GM19351 (cell line): ENCODE measurements at regions not wholly inside any gene's neighbourhood (a gene's known extent, or its start where the extent isn't known, plus 50 kb on each side); places are given as distances from the start of the nearest gene placed in this dataset.

Experiments
- ATAC-seq: cut with Tn5 transposase; IDR thresholded peaks from one replicate; pipeline ENCODE4 v1.9.1; 2021; ENCODE audit warnings: mild to moderate bottlenecking, moderate library complexity; ENCODE audit not compliant: unreplicated experiment

- ATAC-seq = no peak
Measured at GRCh38 chr12:105912882-105913678, 225.7 kb downstream of the NUAK1 start.

DNA sequence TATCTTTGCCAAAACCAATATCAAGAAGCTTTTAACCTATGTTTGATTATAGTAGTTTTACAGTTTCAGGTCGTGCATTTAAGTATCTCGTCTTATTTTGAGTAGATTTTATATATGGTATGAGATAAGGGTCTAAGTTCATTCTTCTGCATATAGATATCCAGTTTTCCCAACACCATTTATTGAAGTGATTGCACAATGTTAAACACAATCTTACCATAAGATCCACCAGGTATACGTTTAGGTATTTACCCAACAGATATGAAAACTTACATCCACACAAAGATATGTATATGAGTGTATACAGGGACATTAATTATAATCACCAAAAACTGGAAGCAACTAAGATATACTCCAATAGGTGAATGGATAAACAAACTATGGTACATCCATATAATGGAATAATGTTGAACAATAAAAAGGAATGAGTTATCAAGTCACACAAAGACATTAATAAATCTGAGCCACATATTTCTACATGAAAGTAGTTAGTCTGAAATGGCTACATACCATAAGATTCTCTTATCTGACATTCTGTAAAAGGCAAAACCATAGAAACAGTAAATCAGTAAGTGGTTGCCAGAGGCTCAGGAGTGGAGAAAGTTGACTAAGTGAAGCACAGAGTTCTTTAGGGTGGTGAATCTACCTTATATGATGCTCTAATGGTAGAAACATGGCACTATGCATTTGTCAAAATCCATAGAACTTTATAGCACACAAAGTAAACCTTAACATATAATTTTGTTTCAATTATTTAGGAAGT lies 222.6 kb downstream of the NUAK1 start:
- ATAC-seq = no peak

DNA sequence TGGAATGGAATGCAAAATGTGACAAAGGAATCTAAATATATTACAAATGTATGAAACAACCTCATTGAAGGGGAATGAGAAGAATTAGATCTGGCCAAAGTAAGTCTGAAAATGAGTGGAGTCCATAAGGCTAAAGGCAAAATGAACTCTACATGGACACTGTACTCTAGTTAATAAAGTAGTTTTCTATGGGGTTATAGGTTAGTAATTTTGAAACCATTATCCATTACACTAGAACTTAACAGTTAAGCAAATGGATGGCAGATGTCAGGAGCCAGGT lies 222.1 kb downstream of the NUAK1 start:
- no peak for ATAC-seq

GRCh38 chr12:105920161-105920684 lies 218.5 kb downstream of the NUAK1 start:
- no peak for ATAC-seq

DNA sequence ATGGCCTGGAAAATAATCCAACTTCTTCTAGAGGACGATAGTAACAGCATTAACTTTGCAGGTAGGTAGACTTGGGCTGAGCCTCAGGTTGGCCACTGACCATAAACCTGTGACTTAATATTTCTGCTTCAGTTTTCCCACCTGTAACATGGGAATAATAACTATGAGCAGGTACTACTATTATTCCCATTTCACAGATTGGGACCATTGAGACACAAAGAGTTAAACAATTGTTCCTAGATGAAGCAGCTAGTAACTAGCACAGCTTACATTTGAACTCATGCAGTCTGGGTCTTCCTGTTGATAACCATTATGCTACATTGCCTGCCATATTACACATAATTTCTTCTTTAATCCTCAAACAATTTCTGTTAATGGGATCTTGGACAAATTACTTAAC lies 217.7 kb downstream of the NUAK1 start:
- ATAC-seq = no peak

DNA sequence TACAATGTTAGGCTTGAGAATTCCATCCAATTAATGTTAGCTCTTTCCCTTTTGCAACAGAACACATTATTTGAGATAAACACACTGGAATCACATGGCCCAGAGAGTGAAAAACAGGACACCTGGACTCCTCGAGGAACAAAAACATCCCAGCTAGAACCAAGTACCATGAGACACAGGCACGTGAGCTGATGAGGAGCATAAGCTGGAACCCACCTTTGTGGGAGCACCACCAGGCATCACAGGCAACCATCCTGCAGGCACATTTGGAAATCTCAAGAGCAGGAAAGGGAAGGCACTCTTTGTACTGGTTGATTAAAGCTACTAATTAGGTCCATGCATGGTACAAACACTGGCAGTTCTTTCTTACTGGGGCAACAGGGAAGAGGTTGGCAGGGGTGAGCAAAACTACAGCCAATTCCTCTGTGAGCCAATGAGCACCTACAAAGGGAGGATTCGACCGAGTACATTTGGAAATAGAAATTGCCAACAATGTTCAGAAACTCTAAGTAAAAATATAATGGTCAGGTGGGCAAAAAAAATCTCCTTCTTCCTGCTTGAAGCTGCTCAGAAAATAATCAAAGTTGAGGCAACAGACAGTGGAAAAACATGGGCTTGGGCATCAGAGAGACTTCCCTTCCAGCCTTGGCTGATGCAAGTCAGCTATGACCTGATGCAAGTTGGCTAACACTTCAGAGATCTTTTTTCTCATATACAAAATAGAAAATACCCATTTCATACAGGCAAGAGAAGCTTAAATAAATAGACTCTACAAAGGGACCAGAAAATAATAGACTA lies 216.7 kb downstream of the NUAK1 start:
- no peak for ATAC-seq

- ATAC-seq = no peak
Measured at GRCh38 chr12:105922670-105923102, 216.1 kb downstream of the NUAK1 start.

- no peak for ATAC-seq
Measured at GRCh38 chr12:105924526-105925208, 214.1 kb downstream of the NUAK1 start.

DNA sequence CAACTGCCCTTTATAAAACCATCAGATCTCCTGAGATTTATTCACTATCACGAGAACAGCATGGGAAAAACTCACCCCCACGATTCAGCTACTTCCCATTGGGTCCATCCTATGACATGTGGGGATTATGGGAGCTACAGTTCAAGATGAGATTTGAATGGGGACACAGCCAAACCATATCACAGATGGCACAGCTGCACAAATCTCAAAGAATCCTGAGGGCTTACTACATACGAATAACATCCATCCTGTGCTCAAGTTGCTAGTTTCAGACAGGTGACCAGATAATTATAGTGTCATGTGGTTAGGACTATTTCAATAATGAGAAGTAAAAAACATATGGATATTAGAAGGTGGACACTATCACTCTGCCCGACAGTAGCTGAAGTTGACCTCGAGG lies 211.2 kb downstream of the NUAK1 start:
- ATAC-seq = no peak

- no peak for ATAC-seq
Measured at GRCh38 chr12:105928436-105928835, 210.3 kb downstream of the NUAK1 start.

GRCh38 chr12:105929192-105929591 lies 209.6 kb downstream of the NUAK1 start:
- ATAC-seq = no peak

DNA sequence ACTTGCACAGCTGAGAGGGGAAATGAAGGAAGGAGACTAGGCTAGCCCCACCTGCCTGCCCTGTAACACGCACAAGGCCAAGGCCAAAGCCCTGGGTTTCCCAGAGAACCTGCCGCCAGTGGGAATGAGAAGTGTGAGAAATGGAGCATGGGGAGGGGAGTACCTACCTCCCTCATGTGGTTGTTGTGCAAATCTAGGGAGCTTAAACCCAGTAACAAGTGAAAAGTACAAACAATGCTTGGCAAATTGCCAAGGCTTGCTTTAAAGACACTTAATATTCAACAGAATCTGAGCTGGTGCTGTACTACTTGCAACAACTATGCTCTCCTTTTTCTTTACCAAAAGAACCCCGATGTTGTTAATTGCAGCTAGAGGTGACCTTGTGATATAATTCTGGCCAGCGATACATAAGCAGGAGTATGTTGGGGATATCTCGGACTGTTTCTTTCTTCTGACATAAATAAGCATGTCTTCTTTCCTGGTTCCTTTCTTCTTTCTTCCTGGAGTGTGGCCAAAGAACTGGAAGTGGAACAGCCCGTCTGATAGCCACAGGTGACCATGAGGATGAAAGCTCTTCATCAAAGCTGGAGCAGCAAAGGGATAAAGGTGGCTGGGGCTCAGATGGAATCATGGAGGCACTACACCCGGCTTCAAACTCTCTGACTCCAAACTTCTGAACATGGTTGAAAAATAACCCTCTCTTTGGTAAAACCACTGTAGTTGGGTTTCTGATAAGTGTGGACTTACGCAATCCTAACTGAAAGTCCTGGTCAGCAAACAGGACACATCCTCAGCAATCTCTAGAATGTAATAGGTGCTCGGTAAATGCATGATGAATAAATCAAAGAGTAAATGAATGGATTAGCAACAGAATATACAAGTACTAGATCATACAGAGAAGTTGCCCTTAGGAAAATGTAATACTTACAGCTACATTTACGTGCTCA lies 207.9 kb downstream of the NUAK1 start:
- ATAC-seq = no peak

DNA sequence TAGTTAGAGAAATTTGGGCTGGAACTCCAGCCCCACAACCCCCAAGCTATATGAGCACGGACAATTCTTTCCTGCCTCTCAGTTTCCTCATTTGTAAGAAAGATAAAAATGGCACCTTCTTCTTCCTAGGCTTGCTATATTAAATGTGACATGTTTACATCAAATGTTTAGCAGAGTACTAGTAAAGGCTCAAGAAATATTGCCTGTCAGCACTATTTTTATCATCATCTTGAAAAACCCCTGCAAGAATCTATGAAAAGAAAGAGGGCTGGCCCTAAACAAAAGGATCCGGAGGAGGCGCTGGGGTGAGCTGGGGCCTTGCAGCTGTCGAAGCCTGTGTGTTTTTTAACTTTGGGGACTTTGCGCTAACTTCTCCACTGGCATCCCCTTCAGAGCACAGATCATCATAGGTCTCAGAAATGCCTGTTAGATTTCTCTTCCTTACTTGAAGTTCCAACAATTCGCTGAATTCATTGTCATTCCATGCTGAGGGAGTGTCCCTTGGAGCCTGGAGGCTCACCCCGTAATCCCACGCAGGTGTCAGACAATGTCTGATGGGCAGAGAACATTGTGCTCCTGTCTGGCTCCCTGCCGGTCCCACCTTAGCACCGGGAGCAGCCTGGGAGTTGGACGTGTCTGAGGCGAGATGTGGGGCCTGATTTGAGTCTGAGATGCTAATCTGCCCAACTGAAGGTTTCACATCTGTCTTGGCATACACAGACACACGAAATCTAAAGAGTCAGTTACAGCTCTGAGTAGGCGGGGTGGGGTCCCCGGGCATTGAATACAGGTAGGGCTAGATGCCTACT lies 206.8 kb downstream of the NUAK1 start:
- no peak for ATAC-seq

DNA sequence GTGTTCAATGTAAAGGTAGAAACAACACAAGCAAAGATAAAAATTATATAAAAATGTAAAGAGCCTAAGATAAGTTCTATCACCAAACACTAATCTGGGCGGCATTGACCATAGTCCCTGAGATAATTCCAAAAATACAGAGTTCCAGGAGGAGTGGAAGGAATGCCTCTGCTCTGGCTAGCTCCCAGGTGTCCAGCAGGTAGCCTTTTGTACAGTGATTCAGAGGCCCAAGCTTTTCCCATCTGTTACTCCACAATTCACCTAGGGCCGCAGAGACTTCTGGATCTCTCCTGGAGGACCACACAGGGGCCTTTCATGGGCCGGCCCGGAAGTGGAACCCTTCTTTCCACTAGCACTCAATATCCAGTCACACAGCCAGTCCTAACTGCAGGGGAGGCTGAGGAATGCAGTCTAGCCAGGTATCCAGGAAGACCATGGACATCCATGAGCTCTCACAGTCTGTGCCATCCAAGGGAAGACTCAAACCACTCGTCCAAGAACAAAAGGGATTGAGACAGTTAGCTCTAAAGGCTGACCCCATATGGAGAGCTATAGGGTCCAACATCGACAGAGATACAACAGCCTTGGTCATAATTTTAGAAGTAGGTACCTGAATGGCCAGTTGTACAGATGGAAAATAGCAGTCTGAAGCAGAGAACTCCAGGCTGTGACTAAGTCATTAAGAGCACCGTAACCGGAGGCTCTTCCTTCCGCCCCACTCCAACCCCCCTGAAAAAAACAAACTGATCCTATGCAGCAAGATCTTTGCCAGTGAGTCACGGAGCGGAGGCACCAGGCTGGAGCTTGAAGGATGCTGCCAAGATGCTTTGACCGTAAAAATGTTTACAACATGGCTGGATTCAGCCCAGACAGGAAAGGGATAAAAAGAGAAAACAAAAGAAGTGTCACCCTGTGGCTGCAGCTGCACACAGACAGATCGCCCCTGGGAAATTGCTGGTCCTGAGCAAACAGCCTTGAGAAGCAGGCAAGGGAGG lies 204.8 kb downstream of the NUAK1 start:
- ATAC-seq = no peak

GRCh38 chr12:105935106-105935505 lies 203.6 kb downstream of the NUAK1 start:
- no peak for ATAC-seq

- no peak for ATAC-seq
Measured at GRCh38 chr12:105935981-105936380, 202.8 kb downstream of the NUAK1 start.

DNA sequence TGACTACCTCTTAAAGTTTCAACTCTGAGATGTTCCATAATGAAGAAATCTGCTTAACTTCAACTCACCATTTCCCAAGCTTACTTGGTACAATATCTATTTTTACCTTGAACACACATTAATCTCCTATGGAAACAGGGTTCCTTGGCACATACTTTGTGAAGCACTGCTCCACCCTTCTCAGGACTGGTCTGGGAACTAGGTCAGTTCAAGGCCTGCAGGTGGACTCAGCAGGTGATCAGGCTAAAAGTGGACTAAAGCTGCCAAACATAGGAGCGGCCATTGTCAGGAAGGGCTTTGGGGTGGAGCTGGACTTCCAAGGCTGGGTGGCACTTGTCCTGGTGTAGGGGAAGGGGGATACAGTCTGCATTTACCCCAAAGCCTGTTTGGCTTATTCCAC lies 202.3 kb downstream of the NUAK1 start:
- ATAC-seq = no peak

GRCh38 chr12:105937009-105937408 lies 201.7 kb downstream of the NUAK1 start:
- no peak for ATAC-seq
